ENCODE measurements at regions not wholly inside any gene's neighbourhood (a gene's known extent, or its start where the extent isn't known, plus 50 kb on each side); places are given as distances from the start of the nearest gene placed in this dataset.

- Histone ChIP-seq H3K4me1 (replicated peaks in 1 of 2; ENCODE audit: control insufficient read depth in 2 of 2, insufficient read depth in 2 of 2, low read length in 2 of 2) (no peaks in the 10 kb centered on the region), H3K79me2 (ENCODE audit: control insufficient read depth, insufficient read depth, low read length) (no peaks in the 10 kb centered on the region), H3K9me3 (replicated peaks; ENCODE audit: control insufficient read depth, insufficient read depth, low read depth, low read length) (no peaks in the 10 kb centered on the region), H3K4me3 (no peak overlapping the region), H3K4me2 (ENCODE audit: insufficient read depth, low read length) (no peak overlapping the region), H4K20me1 (replicated peaks; ENCODE audit: control insufficient read depth, insufficient read depth, low read length) (no peaks in the 10 kb centered on the region), H3K27me3 (ENCODE audit: control insufficient read depth in 2 of 2, insufficient read depth in 2 of 2, low read length in 2 of 2) (peaks cover 0 to 4% of the 10 kb centered on the region in 2 experiments; a peak in 2 of 5 replicates), H3K9ac (ENCODE audit: insufficient read depth in 1 of 2, low read depth in 2 of 2, low read length in 2 of 2) (no peak overlapping the region), H2AFZ (ENCODE audit: low read depth, low read length) (no peak overlapping the region), H3K27ac (ENCODE audit: extremely low read depth, low read depth, low read length) (no peak overlapping the region), H3K36me3 (ENCODE audit: control insufficient read depth, insufficient read depth, low read length) (no peaks in the 10 kb centered on the region), H3K9me1 (ENCODE audit: control insufficient read depth, insufficient read depth, low read length) (no peaks in the 10 kb centered on the region)
- no TSS peak for BruUV-seq (replicated peaks)
- no peak for ATAC-seq
- no peak for FAIRE-seq
- intact Hi-C loops (cut with micrococcal nuclease) (no loop called here), in situ Hi-C loops (cut with MboI) (no loop called here)
- TF ChIP-seq SMAD4 (CRISPR knock-in tag; conservative IDR thresholded peaks at IDR 0.05) = no peak
- no peak for TF ChIP-seq MAFF (IDR thresholded peaks at IDR 0.05; ENCODE audit: low read length)
- no peak for DNase-seq (ENCODE audit: extremely low read depth in 1 of 4, low spot score in 3 of 4)
- CTCF ChIA-PET (ENCODE audit: low intra/inter-chr PET ratio) = no interaction called here
- WGBS (ENCODE audit: insufficient coverage, low coverage, missing lambda C conversion rate) = 0% methylated on average over 2 of the region's 2 CpGs
- POLR2A ChIA-PET = no interaction called here
Observed at GRCh38 chr1:63203641-63204040, 118.7 kb upstream of the FOXD3 start.

GRCh38 chr1:63205776-63206175 lies 116.6 kb upstream of the FOXD3 start:
- no TSS peak for BruUV-seq (replicated peaks)
- no peak overlapping the region for H2AFZ ChIP-seq (ENCODE audit: low read depth, low read length)
- no peak overlapping the region for H3K4me2 ChIP-seq (ENCODE audit: insufficient read depth, low read length)
- H3K79me2 ChIP-seq (ENCODE audit: control insufficient read depth, insufficient read depth, low read length) = no peaks in the 10 kb centered on the region
- H3K27ac ChIP-seq (ENCODE audit: extremely low read depth, low read depth, low read length) = no peak overlapping the region
- FAIRE-seq (no peak), DNase-seq (ENCODE audit: extremely low read depth in 1 of 4, low spot score in 3 of 4) (no peak), ATAC-seq (no peak)
- no peak overlapping the region for H3K4me3 ChIP-seq
- WGBS (ENCODE audit: insufficient coverage, low coverage, missing lambda C conversion rate) = 2% methylated on average over 3 of the region's 3 CpGs
- CTCF ChIA-PET (ENCODE audit: low intra/inter-chr PET ratio) = no interaction called here
- H4K20me1 ChIP-seq (replicated peaks; ENCODE audit: control insufficient read depth, insufficient read depth, low read length) = no peaks in the 10 kb centered on the region
- no peaks in the 10 kb centered on the region for H3K9me3 ChIP-seq (replicated peaks; ENCODE audit: control insufficient read depth, insufficient read depth, low read depth, low read length)
- POLR2A ChIA-PET = no interaction called here
- H3K27me3 ChIP-seq (ENCODE audit: control insufficient read depth in 2 of 2, insufficient read depth in 2 of 2, low read length in 2 of 2) = no peaks in the 10 kb centered on the region; a peak in 2 of 5 replicates
- no peaks in the 10 kb centered on the region for H3K36me3 ChIP-seq (ENCODE audit: control insufficient read depth, insufficient read depth, low read length)
- no peaks in the 10 kb centered on the region for H3K9me1 ChIP-seq (ENCODE audit: control insufficient read depth, insufficient read depth, low read length)
- H3K9ac ChIP-seq (ENCODE audit: insufficient read depth in 1 of 2, low read depth in 2 of 2, low read length in 2 of 2) = no peak overlapping the region
- intact Hi-C loops (cut with micrococcal nuclease) = no loop called here
- TF ChIP-seq MAFK (IDR thresholded peaks at IDR 0.05; ENCODE audit: low read length) (no peak), ZNF24 (IDR thresholded peaks at IDR 0.05) (no peak), ZNF77 (CRISPR knock-in tag; IDR thresholded peaks at IDR 0.05) (no peak)
- in situ Hi-C loops (cut with MboI) = no loop called here
- H3K4me1 ChIP-seq (replicated peaks in 1 of 2; ENCODE audit: control insufficient read depth in 2 of 2, insufficient read depth in 2 of 2, low read length in 2 of 2) = no peaks in the 10 kb centered on the region

Measured in K562 (cell line).